T-helper 1 cell treated with Interleukin-12 subunit alpha and Interleukin-12 subunit beta and Interleukin-4 antibody, amounts not matched to agents 30 μg/mL and 1 μg/mL, for 36 hours (primary cell): ENCODE measurements at regions not wholly inside any gene's neighbourhood (a gene's known extent, or its start where the extent isn't known, plus 50 kb on each side); places are given as distances from the start of the nearest gene placed in this dataset.
"Not testable (repeated sequence)": the region's sequence is repeated elsewhere in the genome, so short reads cannot be mapped to it uniquely, and the experiment has no call there.

Experiments
- H3K27ac Mint-ChIP-seq: one replicate; pipeline ENCODE4 v1.8.0; 2021; ENCODE audit warnings: mild to moderate bottlenecking, mixed read lengths
- H3K27me3 Mint-ChIP-seq: one replicate; pipeline ENCODE4 v1.8.0; 2021; ENCODE audit warnings: low read depth, mixed read lengths
- H3K36me3 Mint-ChIP-seq: one replicate; pipeline ENCODE4 v1.8.0; 2021; ENCODE audit warnings: low read depth, mixed read lengths
- H3K4me1 Mint-ChIP-seq: one replicate; pipeline ENCODE4 v1.8.0; 2021; ENCODE audit warnings: low read depth, mixed read lengths
- H3K4me3 Mint-ChIP-seq: one replicate; pipeline ENCODE4 v1.8.0; 2021; ENCODE audit warnings: mild to moderate bottlenecking, moderate library complexity, mixed read lengths
- H3K9me3 Mint-ChIP-seq: one replicate; pipeline ENCODE4 v1.8.0; 2021; ENCODE audit warnings: mixed read lengths

DNA sequence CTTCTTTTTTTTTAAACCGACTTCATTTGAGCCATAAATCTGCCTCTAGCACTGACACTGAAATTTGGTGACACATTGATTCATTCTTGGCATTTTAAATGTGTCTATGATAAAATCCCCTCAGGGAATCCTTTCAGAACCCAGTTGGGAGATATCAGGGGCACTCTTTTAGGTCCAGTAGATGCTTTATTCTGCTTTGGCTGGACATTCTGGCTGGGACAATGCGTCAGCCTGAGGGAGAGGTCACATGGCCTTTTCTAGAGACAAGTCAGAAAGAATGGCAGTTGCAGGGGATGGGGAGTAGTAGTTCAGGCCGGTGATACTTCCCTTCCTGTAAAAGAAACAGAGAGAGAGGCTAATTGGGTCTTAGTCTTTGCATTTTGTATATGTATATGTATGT is 63.1 kb downstream of the TRIM43 start:
- H3K27me3 Mint-ChIP-seq, H3K36me3 Mint-ChIP-seq, H3K27ac Mint-ChIP-seq, H3K4me1 Mint-ChIP-seq, H3K9me3 Mint-ChIP-seq, H3K4me3 Mint-ChIP-seq: not testable (repeated sequence)

DNA sequence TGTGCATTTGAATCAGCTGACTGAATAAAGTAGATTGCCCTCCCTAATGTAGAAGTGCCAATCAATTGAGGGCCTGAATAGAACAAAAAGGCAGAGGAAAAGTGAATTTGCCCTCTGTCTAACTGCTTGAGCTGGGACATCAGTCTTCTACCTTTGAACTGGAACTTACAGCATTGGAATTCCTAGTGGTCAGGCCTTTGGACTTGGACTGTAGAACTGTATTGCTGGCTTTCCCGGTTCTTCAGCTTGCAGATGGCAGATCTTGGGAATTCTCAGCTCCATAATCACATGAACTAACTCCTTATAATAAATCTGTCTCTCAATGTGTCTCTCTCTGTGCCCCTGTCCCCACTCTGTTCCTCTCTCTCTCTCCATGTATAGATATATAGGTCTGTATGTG is 64.8 kb downstream of the TRIM43 start:
- not testable (repeated sequence) for H3K4me3 Mint-ChIP-seq, H3K27ac Mint-ChIP-seq, H3K36me3 Mint-ChIP-seq, H3K4me1 Mint-ChIP-seq, H3K27me3 Mint-ChIP-seq, H3K9me3 Mint-ChIP-seq

DNA sequence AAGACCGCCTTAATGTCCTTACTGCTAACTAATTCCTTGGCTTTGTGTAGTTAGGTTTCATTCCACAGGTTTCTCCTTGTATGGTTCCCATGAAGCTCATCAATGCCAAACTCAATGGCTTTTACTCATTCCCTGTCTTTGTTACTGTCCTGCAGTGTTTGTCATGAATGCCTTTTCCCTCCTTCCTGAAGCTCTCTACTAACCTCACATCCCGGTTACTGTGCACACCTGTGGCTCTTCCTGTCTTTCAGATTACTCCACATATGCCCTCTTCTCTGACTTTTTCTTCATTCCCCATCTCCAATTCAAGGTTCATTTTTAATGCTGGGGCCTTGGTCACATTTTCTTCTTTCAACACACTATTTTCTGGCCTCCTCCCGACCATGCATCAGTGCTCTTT is 66.1 kb downstream of the TRIM43 start:
- H3K9me3 Mint-ChIP-seq, H3K27ac Mint-ChIP-seq, H3K27me3 Mint-ChIP-seq, H3K4me1 Mint-ChIP-seq, H3K4me3 Mint-ChIP-seq, H3K36me3 Mint-ChIP-seq: not testable (repeated sequence)

DNA sequence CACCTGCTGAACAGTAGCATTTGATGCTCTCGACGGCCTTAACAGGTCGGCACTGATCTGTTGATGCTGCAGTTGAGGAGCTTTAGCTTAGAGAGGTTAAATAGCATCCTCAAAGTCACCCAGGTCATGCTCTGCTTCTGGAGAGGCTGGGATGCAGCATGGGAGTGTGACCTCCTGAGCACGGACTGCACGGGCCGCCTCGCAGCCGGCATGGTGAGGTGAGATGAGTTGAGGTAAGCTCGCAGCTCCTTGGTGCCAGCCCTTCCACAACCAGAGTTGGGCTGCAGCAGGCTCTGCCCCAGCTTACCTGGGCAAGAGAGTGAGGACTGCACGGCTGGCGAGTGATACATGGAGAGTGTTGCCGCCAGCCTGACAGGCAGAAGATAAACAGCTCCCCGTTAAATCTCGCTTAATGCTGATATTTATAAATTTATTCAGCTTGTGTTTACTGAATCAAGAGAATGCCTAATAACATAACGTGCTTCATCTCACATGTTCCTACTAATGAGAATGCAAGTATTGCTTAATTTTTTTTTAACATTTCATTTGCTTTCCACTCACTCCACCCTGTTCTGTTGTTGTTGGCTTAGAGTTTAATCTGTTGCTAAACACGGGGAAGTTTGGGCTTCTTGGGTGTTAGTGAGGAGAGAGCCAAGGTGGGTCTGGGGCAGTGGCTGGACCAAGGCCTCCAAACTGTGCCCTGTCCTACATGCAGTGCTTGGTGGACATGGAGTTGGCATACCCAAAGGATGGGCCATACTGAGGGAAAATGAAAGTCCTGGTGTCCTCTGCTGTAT is 69.2 kb downstream of the TRIM43 start:
- not testable (repeated sequence) for H3K36me3 Mint-ChIP-seq, H3K4me1 Mint-ChIP-seq, H3K27ac Mint-ChIP-seq, H3K9me3 Mint-ChIP-seq, H3K27me3 Mint-ChIP-seq, H3K4me3 Mint-ChIP-seq

DNA sequence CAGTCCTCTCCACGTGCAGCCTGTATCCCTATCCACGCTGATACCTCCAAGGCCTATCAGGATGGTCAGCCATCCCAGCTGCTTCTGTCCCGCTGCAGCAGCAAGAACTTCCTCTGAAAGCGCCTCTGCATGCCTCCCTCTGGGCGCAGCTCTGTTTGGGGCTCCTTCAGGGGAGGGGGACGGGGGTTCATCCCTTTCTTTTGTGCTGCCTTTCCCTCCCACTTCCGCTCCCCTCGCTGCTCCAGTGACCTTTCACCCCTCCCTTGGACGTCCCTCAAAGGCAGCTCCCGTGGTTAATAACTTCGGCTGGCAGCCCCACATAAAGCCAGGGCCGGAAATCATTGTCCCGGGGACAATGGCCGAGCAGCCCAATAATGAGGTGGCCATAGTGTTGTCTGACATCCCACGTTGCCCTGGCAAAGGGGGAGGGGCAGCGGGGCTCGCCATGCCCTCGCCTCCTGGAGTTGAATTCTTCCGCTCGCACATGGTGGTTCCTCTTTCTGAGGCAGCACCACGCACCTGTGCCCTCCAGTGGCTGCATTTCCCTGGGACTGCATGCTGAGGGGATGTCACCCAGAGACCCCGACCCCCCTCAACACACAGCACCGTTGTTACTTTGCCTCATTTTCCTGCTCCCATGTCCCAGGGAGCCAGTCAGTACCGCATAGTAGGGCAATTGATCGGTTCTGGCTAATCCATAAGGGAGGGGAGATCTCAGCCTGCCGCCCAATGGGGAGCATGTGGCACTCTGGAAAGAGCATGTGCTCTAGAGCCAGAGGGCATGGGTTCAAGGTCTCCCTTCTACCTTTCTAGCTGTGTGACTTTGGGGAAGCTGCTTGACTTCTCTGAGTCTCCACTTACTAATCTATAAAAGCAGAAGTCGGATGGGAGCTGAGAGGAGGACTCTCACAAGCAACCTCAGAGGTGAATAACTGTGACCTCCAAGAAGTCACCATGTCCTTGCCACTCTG is 72.0 kb downstream of the TRIM43 start:
- H3K36me3 Mint-ChIP-seq, H3K4me1 Mint-ChIP-seq, H3K27me3 Mint-ChIP-seq, H3K9me3 Mint-ChIP-seq, H3K27ac Mint-ChIP-seq, H3K4me3 Mint-ChIP-seq: not testable (repeated sequence)

DNA sequence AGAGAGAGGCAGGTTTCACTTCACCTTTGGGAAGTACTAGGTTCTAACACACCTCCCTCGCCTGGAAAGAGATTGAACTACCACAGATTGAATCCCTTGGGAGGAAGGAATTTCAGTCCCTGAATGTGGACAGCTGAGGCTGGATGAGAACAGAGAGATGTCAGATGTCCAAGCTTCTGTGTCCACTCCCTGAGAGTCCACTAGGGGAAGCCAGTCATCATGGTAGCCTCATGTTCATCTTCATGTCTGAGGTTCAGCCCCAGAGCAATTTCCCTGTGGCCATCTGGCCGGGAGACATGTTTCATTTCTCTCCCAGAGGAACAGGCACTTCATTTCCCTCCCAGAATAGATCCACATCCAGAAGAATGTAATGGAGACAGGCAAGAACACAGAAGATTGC is 74.8 kb downstream of the TRIM43 start:
- not testable (repeated sequence) for H3K27me3 Mint-ChIP-seq, H3K4me3 Mint-ChIP-seq, H3K9me3 Mint-ChIP-seq, H3K36me3 Mint-ChIP-seq, H3K27ac Mint-ChIP-seq, H3K4me1 Mint-ChIP-seq

DNA sequence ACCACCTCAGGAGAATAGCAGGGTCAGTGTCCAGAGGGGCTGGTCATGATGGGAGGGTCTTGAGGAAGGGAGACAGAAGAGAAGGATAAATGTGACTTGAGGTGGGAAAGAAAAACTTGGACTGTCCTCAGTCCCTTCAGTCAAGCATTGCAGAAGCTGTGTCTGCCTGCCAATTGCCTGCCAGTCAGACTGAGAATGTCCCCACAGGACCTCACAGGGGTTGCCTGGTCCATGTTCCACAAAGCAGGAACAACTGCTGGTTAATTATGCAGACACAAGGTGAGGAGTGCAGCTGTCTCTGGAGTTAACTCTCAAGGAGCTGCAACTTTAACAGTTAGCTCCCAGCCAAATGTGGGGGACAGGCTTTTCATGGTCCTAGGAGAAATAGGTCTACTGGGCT is 75.7 kb downstream of the TRIM43 start:
- Mint-ChIP-seq H3K4me1 (no peaks in the 10 kb centered on the region), H3K9me3 (no peaks in the 10 kb centered on the region), H3K27me3 (peaks cover 7% of the 10 kb centered on the region), H3K4me3 (no peak overlapping the region), H3K36me3 (no peaks in the 10 kb centered on the region), H3K27ac (no peak overlapping the region)

DNA sequence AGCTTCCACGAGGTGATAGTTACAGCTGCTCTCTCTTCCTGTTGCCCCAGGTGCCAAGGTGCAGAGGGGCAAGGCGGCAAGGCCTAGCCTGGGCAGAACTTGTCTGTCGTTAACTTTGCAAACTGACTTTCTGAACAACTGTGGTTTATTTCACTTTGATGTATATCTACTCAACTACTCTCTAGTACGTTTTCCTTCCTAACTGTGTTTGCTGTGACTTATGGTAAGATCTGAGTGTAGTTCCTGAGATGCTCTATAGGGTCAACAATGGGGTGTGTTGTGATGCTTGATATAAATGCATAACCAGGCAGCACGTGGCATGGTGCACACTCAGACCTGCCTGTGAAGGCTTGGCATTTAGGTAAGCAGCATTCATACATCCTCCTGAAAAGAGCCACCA is 77.1 kb downstream of the TRIM43 start:
- H3K27ac Mint-ChIP-seq, H3K9me3 Mint-ChIP-seq, H3K4me1 Mint-ChIP-seq, H3K4me3 Mint-ChIP-seq, H3K36me3 Mint-ChIP-seq: not testable (repeated sequence)
- peaks cover 13% of the 10 kb centered on the region for H3K27me3 Mint-ChIP-seq

DNA sequence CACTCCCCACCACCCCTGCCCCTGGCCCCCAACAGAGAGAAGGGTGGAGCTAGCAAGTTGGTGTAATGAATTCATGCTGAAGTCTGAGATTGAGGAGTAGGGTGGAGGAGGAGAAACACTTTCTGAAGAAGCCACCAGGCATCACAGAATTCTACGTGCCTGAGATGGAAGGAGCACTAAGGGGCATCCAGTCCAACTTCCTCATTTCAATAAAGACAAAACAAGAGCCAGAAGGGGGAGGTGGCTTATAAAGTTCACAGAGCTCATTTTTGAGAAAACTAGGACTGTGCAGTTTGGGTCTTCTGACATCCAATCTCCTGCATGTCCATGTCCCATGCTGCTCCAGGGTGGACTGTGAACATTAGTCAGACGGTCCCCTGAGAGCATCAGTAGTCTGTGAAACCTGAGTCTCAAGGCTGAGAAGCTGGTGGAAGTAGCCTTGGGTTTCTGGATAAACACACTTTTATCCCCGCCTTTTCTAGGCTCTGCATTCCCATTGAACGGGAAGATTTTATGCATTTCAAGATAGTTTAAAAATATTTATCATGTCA is 77.7 kb downstream of the TRIM43 start:
- Mint-ChIP-seq H3K36me3 (no peaks in the 10 kb centered on the region), H3K9me3 (no peaks in the 10 kb centered on the region), H3K27ac (no peak overlapping the region), H3K4me1 (no peaks in the 10 kb centered on the region), H3K27me3 (peaks cover 13% of the 10 kb centered on the region), H3K4me3 (no peak overlapping the region)

DNA sequence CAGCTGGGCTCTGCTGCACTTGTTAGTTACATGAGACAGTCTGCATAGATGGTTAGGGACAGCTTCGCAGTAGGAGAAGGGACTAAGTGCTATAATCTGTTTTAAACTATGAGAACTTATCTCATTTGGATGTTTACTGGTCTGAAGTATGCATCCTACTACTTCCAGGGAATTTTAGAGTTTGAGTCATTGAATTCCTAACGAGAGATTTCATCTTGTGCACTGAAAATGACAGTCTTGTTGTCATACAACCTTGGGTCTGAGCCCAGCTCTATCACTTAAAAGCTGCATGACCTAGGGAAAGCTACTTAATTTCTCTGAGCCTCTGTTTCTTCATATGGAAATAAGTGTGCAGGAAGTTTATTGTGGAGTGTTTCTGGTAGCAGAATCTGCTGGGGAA is 78.4 kb downstream of the TRIM43 start:
- Mint-ChIP-seq H3K27me3 (peaks cover 13% of the 10 kb centered on the region), H3K36me3 (no peaks in the 10 kb centered on the region), H3K9me3 (no peaks in the 10 kb centered on the region), H3K27ac (no peak overlapping the region), H3K4me1 (no peaks in the 10 kb centered on the region), H3K4me3 (no peak overlapping the region)

DNA sequence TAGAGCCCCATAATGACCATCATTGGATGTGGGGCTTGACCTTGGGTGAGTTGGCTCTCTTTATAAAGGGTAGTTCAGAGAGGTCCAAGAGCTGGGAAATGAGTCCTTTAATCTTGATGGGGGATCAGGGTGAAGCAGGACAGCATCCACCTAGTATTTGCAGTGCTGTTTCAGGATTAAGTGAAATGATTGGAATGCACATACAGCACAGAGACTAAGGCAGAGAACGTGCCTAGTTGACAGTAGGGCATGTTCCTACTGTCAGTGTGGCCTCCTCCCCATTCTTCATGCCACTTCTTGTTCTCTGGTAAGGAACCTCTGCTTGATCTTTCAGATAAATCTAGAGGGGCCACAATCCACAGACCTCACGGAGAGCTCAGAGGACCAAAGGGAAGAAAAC is 78.9 kb downstream of the TRIM43 start:
- Mint-ChIP-seq H3K27ac (no peak overlapping the region), H3K4me1 (no peaks in the 10 kb centered on the region), H3K27me3 (peaks cover 11% of the 10 kb centered on the region), H3K36me3 (no peaks in the 10 kb centered on the region), H3K9me3 (no peaks in the 10 kb centered on the region), H3K4me3 (no peak overlapping the region)

DNA sequence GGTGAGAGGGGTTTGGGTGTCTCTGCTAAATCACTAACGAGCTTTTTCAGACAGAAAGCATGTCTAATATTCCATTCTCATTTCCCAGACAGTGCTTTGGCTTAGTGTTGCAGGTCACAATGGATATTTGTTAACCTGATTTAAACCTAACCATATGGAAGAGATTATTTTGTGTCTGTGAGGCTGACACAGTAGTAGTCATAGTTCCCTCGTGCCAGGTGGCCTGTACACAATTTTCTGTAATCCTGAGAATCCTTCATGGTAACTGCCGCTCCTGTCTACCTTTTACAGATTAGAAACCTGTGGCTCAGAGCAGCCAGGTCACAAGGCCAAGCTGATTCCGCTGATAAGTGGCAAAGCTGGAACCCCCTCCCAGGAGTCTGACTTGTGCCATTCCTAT is 79.4 kb downstream of the TRIM43 start:
- not testable (repeated sequence) for H3K27me3 Mint-ChIP-seq, H3K27ac Mint-ChIP-seq, H3K36me3 Mint-ChIP-seq, H3K4me1 Mint-ChIP-seq, H3K4me3 Mint-ChIP-seq, H3K9me3 Mint-ChIP-seq

DNA sequence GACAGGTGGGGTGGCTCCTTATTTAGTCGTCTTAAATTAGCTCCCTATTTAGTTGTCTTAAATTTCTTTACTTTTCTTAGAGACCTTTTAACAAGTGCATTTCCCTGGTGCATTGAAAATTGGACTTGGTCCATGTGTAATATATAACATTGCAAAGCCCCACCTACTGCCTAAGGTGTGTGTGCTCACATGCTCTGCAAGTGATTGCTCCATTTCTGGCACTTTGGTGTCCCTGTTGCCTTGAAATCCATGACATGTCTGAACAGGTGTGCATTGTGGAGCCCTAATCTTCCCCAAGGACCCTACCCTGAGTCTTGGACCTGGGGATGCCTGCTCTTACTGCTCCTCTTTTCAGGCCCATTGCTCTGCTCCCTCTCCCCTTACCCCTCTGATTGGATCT is 80.2 kb downstream of the TRIM43 start:
- H3K27me3 Mint-ChIP-seq, H3K36me3 Mint-ChIP-seq, H3K9me3 Mint-ChIP-seq, H3K27ac Mint-ChIP-seq, H3K4me3 Mint-ChIP-seq, H3K4me1 Mint-ChIP-seq: not testable (repeated sequence)

DNA sequence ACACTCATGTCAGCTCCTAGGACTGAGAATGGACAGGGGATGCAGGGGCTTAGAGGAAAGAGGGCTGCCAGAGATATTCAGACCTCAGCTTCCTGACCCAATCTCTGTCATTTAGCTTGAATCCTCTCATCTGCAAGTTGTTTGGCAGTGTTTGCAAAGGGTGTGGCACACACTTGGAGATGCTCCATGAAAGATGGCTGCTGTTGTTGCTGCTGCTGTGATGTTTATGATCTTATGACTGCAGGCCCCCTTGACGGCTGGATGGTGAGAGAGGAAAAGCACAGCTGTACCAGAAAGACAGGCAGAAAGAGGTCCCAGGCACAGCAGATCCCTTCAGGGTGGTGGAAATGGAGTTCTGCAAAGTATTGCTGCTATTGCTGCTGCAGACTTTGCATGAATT is 80.7 kb downstream of the TRIM43 start:
- H3K27ac Mint-ChIP-seq, H3K36me3 Mint-ChIP-seq, H3K4me3 Mint-ChIP-seq, H3K9me3 Mint-ChIP-seq, H3K4me1 Mint-ChIP-seq: not testable (repeated sequence)
- H3K27me3 Mint-ChIP-seq = peaks cover 14% of the 10 kb centered on the region

DNA sequence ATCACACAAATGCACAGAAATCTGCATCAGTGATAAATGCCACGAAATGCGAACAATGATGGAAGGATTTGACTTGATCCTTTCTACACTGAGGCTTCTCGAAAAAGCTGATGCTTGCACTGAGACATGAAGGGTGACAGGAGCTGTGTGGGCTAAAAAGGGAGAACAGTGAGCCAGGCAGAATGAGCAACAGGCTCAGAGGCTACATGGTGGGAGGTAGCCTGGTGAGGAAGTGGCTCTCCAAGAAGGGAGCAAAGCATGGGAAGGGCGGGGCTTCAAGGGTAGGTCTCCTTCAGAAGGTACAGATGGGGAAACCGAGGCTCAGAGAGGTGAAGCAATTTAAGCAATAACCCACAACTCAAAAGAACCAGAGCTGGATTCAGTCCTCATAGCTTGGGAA is 82.4 kb downstream of the TRIM43 start:
- H3K27me3 Mint-ChIP-seq = peaks cover 14% of the 10 kb centered on the region
- H3K36me3 Mint-ChIP-seq = no peaks in the 10 kb centered on the region
- no peak overlapping the region for H3K4me3 Mint-ChIP-seq
- no peaks in the 10 kb centered on the region for H3K9me3 Mint-ChIP-seq
- no peak overlapping the region for H3K27ac Mint-ChIP-seq
- no peaks in the 10 kb centered on the region for H3K4me1 Mint-ChIP-seq
